ENCODE measurements at regions not wholly inside any gene's neighbourhood (a gene's known extent, or its start where the extent isn't known, plus 50 kb on each side); places are given as distances from the start of the nearest gene placed in this dataset.

- Histone ChIP-seq H3K9ac (ENCODE audit: low read length) (no peak overlapping the region), H3K4me3 (ENCODE audit: low read length) (no peak overlapping the region), H3K4me1 (ENCODE audit: control insufficient read depth, insufficient read depth, low read length) (no peaks in the 10 kb centered on the region), H3K27me3 (ENCODE audit: control insufficient read depth, insufficient read depth, low read length) (no peaks in the 10 kb centered on the region), H3K27ac (ENCODE audit: low read depth, low read length) (no peak overlapping the region), H3K36me3 (ENCODE audit: control insufficient read depth, insufficient read depth, low read length) (no peaks in the 10 kb centered on the region)
Observed at GRCh38 chr3:11706604-11707003, 62.9 kb upstream of the VGLL4 start.

GRCh38 chr3:11705049-11705448, 61.3 kb upstream of the VGLL4 start:
- Histone ChIP-seq H3K27me3 (ENCODE audit: control insufficient read depth, insufficient read depth, low read length) (no peaks in the 10 kb centered on the region), H3K4me1 (ENCODE audit: control insufficient read depth, insufficient read depth, low read length) (no peaks in the 10 kb centered on the region), H3K4me3 (ENCODE audit: low read length) (no peak overlapping the region), H3K27ac (ENCODE audit: low read depth, low read length) (no peak overlapping the region), H3K36me3 (ENCODE audit: control insufficient read depth, insufficient read depth, low read length) (peaks cover 4% of the 10 kb centered on the region), H3K9ac (ENCODE audit: low read length) (no peak overlapping the region)

GRCh38 chr3:11703146-11703545, 59.4 kb upstream of the VGLL4 start:
- H3K27ac ChIP-seq (ENCODE audit: low read depth, low read length): no peak overlapping the region
- no peak overlapping the region for H3K4me3 ChIP-seq (ENCODE audit: low read length)
- no peak overlapping the region for H3K9ac ChIP-seq (ENCODE audit: low read length)
- H3K27me3 ChIP-seq (ENCODE audit: control insufficient read depth, insufficient read depth, low read length): no peaks in the 10 kb centered on the region
- peaks cover 4% of the 10 kb centered on the region for H3K36me3 ChIP-seq (ENCODE audit: control insufficient read depth, insufficient read depth, low read length)
- H3K4me1 ChIP-seq (ENCODE audit: control insufficient read depth, insufficient read depth, low read length): no peaks in the 10 kb centered on the region

GRCh38 chr3:11699083-11699427, 55.3 kb upstream of the VGLL4 start:
- Histone ChIP-seq H3K27me3 (ENCODE audit: control insufficient read depth, insufficient read depth, low read length) (no peaks in the 10 kb centered on the region), H3K4me1 (ENCODE audit: control insufficient read depth, insufficient read depth, low read length) (no peaks in the 10 kb centered on the region), H3K4me3 (ENCODE audit: low read length) (no peak overlapping the region), H3K36me3 (ENCODE audit: control insufficient read depth, insufficient read depth, low read length) (peaks cover 4% of the 10 kb centered on the region), H3K27ac (ENCODE audit: low read depth, low read length) (no peak overlapping the region), H3K9ac (ENCODE audit: low read length) (no peak overlapping the region)

GRCh38 chr3:11698326-11699082, 54.8 kb upstream of the VGLL4 start:
- Histone ChIP-seq H3K9ac (ENCODE audit: low read length) (no peak overlapping the region), H3K4me3 (ENCODE audit: low read length) (no peak overlapping the region), H3K36me3 (ENCODE audit: control insufficient read depth, insufficient read depth, low read length) (peaks cover 4% of the 10 kb centered on the region), H3K27me3 (ENCODE audit: control insufficient read depth, insufficient read depth, low read length) (no peaks in the 10 kb centered on the region), H3K4me1 (ENCODE audit: control insufficient read depth, insufficient read depth, low read length) (no peaks in the 10 kb centered on the region), H3K27ac (ENCODE audit: low read depth, low read length) (no peak overlapping the region)

GRCh38 chr3:11697701-11698100, 54.0 kb upstream of the VGLL4 start:
- Histone ChIP-seq H3K36me3 (ENCODE audit: control insufficient read depth, insufficient read depth, low read length) (peaks cover 4% of the 10 kb centered on the region), H3K27ac (ENCODE audit: low read depth, low read length) (no peak overlapping the region), H3K4me1 (ENCODE audit: control insufficient read depth, insufficient read depth, low read length) (no peaks in the 10 kb centered on the region), H3K9ac (ENCODE audit: low read length) (no peak overlapping the region), H3K4me3 (ENCODE audit: low read length) (no peak overlapping the region), H3K27me3 (ENCODE audit: control insufficient read depth, insufficient read depth, low read length) (no peaks in the 10 kb centered on the region)

- no peaks in the 10 kb centered on the region for H3K27me3 ChIP-seq (ENCODE audit: control insufficient read depth, insufficient read depth, low read length)
- H3K4me1 ChIP-seq (ENCODE audit: control insufficient read depth, insufficient read depth, low read length): no peaks in the 10 kb centered on the region
- H3K4me3 ChIP-seq (ENCODE audit: low read length): no peak overlapping the region
- H3K9ac ChIP-seq (ENCODE audit: low read length): no peak overlapping the region
- H3K27ac ChIP-seq (ENCODE audit: low read depth, low read length): no peak overlapping the region
- H3K36me3 ChIP-seq (ENCODE audit: control insufficient read depth, insufficient read depth, low read length): peaks cover 1% of the 10 kb centered on the region
Observed at GRCh38 chr3:11696054-11696453, 52.3 kb upstream of the VGLL4 start.

Data from rectal smooth muscle tissue (tissue), 1 donor.